Panc1 (cell line): ENCODE measurements at regions not wholly inside any gene's neighbourhood (a gene's known extent, or its start where the extent isn't known, plus 50 kb on each side); places are given as distances from the start of the nearest gene placed in this dataset.
A peak's percentile ranks its signal among the peaks of the same experiment; 100 is the strongest.

Experiments used
- ATAC-seq: fragments of 200-7000 bp; cut with Tn5 transposase; 2 replicates; pipeline ENCODE4 v1.9.1; 2020; ENCODE audit warnings: mild to moderate bottlenecking, moderate library complexity
- BruUV-seq: library from RNA; stranded (reverse); fragments of 400-500 nt; replicated peaks from 2 replicates; lab custom pipeline; 2021; lab: Mats Ljungman, UMichigan
- CTCF ChIA-PET: fragments of 300-600 bp; sonication (Branson Sonifier 250); formaldehyde crosslinking; loops from one replicate; lab custom pipeline; 2022; ENCODE audit warnings: antibody characterized with exemption; lab: Charles Lee
- POLR2A ChIA-PET: fragments of 300-600 bp; sonication (Branson Sonifier 250); formaldehyde crosslinking; loops from one replicate; lab custom pipeline; 2022; ENCODE audit warnings: antibody characterized with exemption; lab: Charles Lee
- DNase-seq: peaks from one replicate; pipeline ENCODE4 v3.0.0-alpha.2; 2010; ENCODE audit warnings: low read depth, low spot score
- H3K27ac ChIP-seq: 2 replicates; pipeline ENCODE4 v1.5.1; 2011; ENCODE audit warnings: mild to moderate bottlenecking, low read length, inconsistent platforms
- H3K27me3 ChIP-seq: fragments of 200-500 bp; sonication (Bioruptor generic); 2 replicates; pipeline ENCODE4 v1.6.0; 2014; ENCODE audit warnings: low read length, inconsistent platforms; ENCODE audit not compliant: control insufficient read depth, insufficient read depth
- H3K36me3 ChIP-seq: fragments of 200-500 bp; sonication (Bioruptor generic); 2 replicates; pipeline ENCODE4 v1.5.1; 2014; ENCODE audit warnings: inconsistent platforms, mild to moderate bottlenecking, low read length, moderate library complexity; ENCODE audit not compliant: control insufficient read depth, insufficient read depth
- H3K4me1 ChIP-seq: 2 replicates; pipeline ENCODE4 v1.5.1; 2011; ENCODE audit warnings: inconsistent platforms, mild to moderate bottlenecking, low read length, moderate library complexity; ENCODE audit not compliant: control insufficient read depth, insufficient read depth
- H3K4me3 ChIP-seq, 2 experiments: 2 replicates each; pipeline ENCODE4 v1.5.1; 2011 to 2012; ENCODE audit warnings: low read depth in 2 of 2, low read length in 2 of 2, mild to moderate bottlenecking in 2 of 2, inconsistent platforms in 1 of 2, moderate library complexity in 1 of 2
- H3K9me3 ChIP-seq: fragments of 200-500 bp; sonication (Bioruptor generic); 2 replicates; pipeline ENCODE4 v1.5.1; 2014; ENCODE audit warnings: low read depth, mild to moderate bottlenecking, inconsistent platforms, low read length, moderate library complexity; ENCODE audit not compliant: control insufficient read depth, insufficient read depth
- CTCF ChIP-seq: fragments of 450-650 bp; IDR thresholded peaks from 2 replicates; pipeline ENCODE4 v1.5.1; 2017; ENCODE audit warnings: mild to moderate bottlenecking
- POLR2AphosphoS5 ChIP-seq: IDR thresholded peaks from 2 replicates; pipeline ENCODE4 v1.6.1; 2012; ENCODE audit warnings: mild to moderate bottlenecking, low read depth, low read length, moderate library complexity
- REST ChIP-seq, 2 experiments: IDR thresholded peaks; 2 replicates each; pipeline ENCODE4 v1.6.1; 2011 to 2012; ENCODE audit warnings: low read depth in 2 of 2, control low read depth in 1 of 2, low read length in 1 of 2, mild to moderate bottlenecking in 1 of 2, moderate library complexity in 1 of 2; ENCODE audit not compliant: insufficient read depth in 1 of 2
- SIN3A ChIP-seq: IDR thresholded peaks from 2 replicates; pipeline ENCODE4 v1.6.1; 2012; ENCODE audit warnings: low read depth, mild to moderate bottlenecking, low read length, moderate library complexity, borderline replicate concordance; ENCODE audit not compliant: insufficient read depth
- TCF7L2 ChIP-seq: IDR thresholded peaks from 2 replicates; pipeline ENCODE4 v1.6.1; 2011; ENCODE audit warnings: mild to moderate bottlenecking, low read depth, low read length, inconsistent platforms
- in situ Hi-C: cut with HindIII; loops from 2 replicates; pipeline ENCODE4 v1.10.0; 2016; ENCODE audit warnings: low sequenced_read_pairs, low pct_unique_long_range_greater_than_20kb
- intact Hi-C: fragments of 100-400 bp; cut with micrococcal nuclease; formaldehyde crosslinking; loops from one replicate; pipeline ENCODE4 v1.10.0; 2022; ENCODE audit not compliant: unreplicated experiment

GRCh38 chr7:130950741-130951140 lies 216.7 kb upstream of the KLF14 start:
- ChIA-PET CTCF (no interaction called here), POLR2A (no interaction called here)
- no peak for TF ChIP-seq REST (IDR thresholded peaks at IDR 0.05; ENCODE audit: insufficient read depth in 1 of 2, low read depth in 2 of 2, low read length in 1 of 2)
- TF ChIP-seq TCF7L2, result no peak
- TF ChIP-seq POLR2AphosphoS5, result no peak
- TF ChIP-seq SIN3A, result no peak
- no peak for TF ChIP-seq CTCF
- in situ Hi-C loops (no loop called here), intact Hi-C loops (no loop called here)
- Histone ChIP-seq H3K9me3 (no peaks in the 10 kb centered on the region), H3K4me1 (peaks cover 73% of the 10 kb centered on the region), H3K36me3 (no peaks in the 10 kb centered on the region), H3K27ac (peak overlapping the region; percentile 71), H3K4me3 (no peak overlapping the region), H3K27me3 (no peaks in the 10 kb centered on the region)
- DNase-seq, result no peak
- no peak for ATAC-seq
- no TSS peak for BruUV-seq

GRCh38 chr7:130951303-130951975 lies 217.4 kb upstream of the KLF14 start:
- H3K27me3 ChIP-seq, result no peaks in the 10 kb centered on the region
- TF ChIP-seq SIN3A, result no peak
- no peak for TF ChIP-seq CTCF
- no peak for TF ChIP-seq TCF7L2
- TF ChIP-seq REST (IDR thresholded peaks at IDR 0.05; ENCODE audit: insufficient read depth in 1 of 2, low read depth in 2 of 2, low read length in 1 of 2), result no peak
- TF ChIP-seq POLR2AphosphoS5, result no peak; the same call in 1 of the 2 replicates
- ATAC-seq (peak; percentile 43), DNase-seq (no peak)
- in situ Hi-C loops (no loop called here), intact Hi-C loops (no loop called here)
- no peak overlapping the region for H3K4me3 ChIP-seq
- POLR2A ChIA-PET, result no interaction called here
- H3K4me1 ChIP-seq, result peaks cover 71% of the 10 kb centered on the region
- H3K9me3 ChIP-seq, result no peaks in the 10 kb centered on the region
- H3K36me3 ChIP-seq, result no peaks in the 10 kb centered on the region
- CTCF ChIA-PET, result no interaction called here
- peak overlapping the region; percentile 71 for H3K27ac ChIP-seq
- no TSS peak for BruUV-seq
